OCI-LY1 (cell line): ENCODE measurements at regions not wholly inside any gene's neighbourhood (a gene's known extent, or its start where the extent isn't known, plus 50 kb on each side); places are given as distances from the start of the nearest gene placed in this dataset.

Experiments used
- CTCF ChIP-seq: fragments of 200-600 bp; sonication (generic), shearing (Covaris generic); IDR thresholded peaks from 2 replicates; pipeline ENCODE4 v1.5.1; 2017; ENCODE audit warnings: mild to moderate bottlenecking, antibody characterized with exemption, low read length, moderate library complexity, mixed read lengths
- EZH2 ChIP-seq: fragments of 200-600 bp; sonication (generic), shearing (Covaris generic); IDR thresholded peaks from 2 replicates; pipeline ENCODE4 v1.8.0; 2017; ENCODE audit warnings: borderline replicate concordance, mixed run types, mild to moderate bottlenecking, antibody characterized with exemption, low read length, moderate library complexity, mixed read lengths

GRCh38 chr4:134548052-134548628 lies 346.6 kb upstream of the PABPC4L start:
- TF ChIP-seq CTCF (no peak), EZH2 (no peak)
